Testis (tissue), 2 donors: ENCODE measurements at regions not wholly inside any gene's neighbourhood (a gene's known extent, or its start where the extent isn't known, plus 50 kb on each side); places are given as distances from the start of the nearest gene placed in this dataset.

Experiments
- DNase-seq: peaks from one replicate; pipeline ENCODE4 v3.0.0-alpha.2; 2019
- H3K27ac ChIP-seq, 2 donors: fragments of 200-600 bp; sonication (generic); one replicate each; pipeline ENCODE4 v1.5.1; 2019
- H3K27me3 ChIP-seq: fragments of 200-600 bp; sonication (generic); one replicate; pipeline ENCODE4 v1.5.1; 2019
- H3K36me3 ChIP-seq: fragments of 200-600 bp; sonication (generic); one replicate; pipeline ENCODE4 v1.5.1; 2017; ENCODE audit warnings: low read depth; ENCODE audit errors: missing control alignments
- H3K4me1 ChIP-seq: fragments of 200-600 bp; sonication (generic); one replicate; pipeline ENCODE4 v1.5.1; 2019
- H3K4me3 ChIP-seq, 2 donors: fragments of 200-600 bp; sonication (generic); one replicate each; pipeline ENCODE4 v1.5.1; 2017 to 2019
- H3K9me3 ChIP-seq: fragments of 200-600 bp; sonication (generic); one replicate; pipeline ENCODE4 v1.5.1; 2017
- POLR2A ChIP-seq: fragments of 450-650 bp; IDR thresholded peaks from one replicate; pipeline ENCODE4 v1.6.1; 2017; ENCODE audit warnings: antibody characterized with exemption, mild to moderate bottlenecking, moderate library complexity
- WGBS, 2 donors: methylation state at CpG; one replicate each; pipeline ENCODE4 v1.1.5; 2018; 5-methylcytosine and 5-hydroxymethylcytosine counted together
- intact Hi-C: fragments of 100-400 bp; cut with DNase I; formaldehyde crosslinking; loops from one replicate; pipeline ENCODE4 v1.15.1; 2023; ENCODE audit warnings: low total_unique reads
- TF ChIP-seq, protein P1 (sequence below), 3 experiments: fragments of 450-650 bp in 2 of 3; fragments of 200-600 bp in 1 of 3; sonication (generic) in 1 of 3; IDR thresholded peaks; one replicate each; pipeline ENCODE4 v1.5.1; 2016 to 2019; ENCODE audit warnings: antibody characterized with exemption in 3 of 3, mild to moderate bottlenecking in 2 of 3, moderate library complexity in 1 of 3

DNA sequence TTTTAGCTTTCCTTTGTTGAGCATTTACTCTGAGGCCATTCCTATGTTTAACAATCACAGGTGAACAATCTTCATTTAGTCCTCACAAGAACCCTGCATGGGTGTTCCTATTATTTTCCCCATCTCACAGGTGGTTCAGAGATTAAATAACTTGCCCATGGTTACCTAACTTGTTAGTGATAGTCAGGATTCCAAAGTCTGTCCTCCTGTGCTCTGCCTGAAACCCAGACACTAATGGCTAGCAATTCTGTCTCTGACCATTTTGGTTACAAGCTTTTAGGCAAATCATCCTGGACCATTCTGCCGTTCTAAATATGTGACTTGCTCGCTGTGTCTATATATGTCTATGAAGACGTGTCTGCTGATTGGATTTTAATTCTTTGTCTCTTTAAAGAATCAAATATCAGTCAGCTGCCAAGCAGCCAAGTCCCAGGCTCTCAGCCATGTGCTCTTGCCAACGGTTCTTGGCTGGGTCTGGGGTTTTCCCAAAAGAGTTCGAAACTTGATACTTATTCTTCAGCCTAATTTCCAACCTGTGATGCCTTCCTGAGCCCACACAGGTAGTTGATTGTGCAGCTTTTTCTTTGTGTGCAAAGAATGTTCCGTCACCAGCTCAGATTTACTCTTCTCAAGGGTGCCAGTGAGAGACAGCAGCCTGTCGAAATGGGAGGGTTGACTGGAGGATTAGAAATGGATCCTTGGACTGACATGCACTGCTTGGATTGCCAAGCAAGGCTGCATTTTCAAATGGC is 121.7 kb downstream of the NREP start:
- no peak for TF ChIP-seq POLR2A
- TF ChIP-seq, protein P1, sequence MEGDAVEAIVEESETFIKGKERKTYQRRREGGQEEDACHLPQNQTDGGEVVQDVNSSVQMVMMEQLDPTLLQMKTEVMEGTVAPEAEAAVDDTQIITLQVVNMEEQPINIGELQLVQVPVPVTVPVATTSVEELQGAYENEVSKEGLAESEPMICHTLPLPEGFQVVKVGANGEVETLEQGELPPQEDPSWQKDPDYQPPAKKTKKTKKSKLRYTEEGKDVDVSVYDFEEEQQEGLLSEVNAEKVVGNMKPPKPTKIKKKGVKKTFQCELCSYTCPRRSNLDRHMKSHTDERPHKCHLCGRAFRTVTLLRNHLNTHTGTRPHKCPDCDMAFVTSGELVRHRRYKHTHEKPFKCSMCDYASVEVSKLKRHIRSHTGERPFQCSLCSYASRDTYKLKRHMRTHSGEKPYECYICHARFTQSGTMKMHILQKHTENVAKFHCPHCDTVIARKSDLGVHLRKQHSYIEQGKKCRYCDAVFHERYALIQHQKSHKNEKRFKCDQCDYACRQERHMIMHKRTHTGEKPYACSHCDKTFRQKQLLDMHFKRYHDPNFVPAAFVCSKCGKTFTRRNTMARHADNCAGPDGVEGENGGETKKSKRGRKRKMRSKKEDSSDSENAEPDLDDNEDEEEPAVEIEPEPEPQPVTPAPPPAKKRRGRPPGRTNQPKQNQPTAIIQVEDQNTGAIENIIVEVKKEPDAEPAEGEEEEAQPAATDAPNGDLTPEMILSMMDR (IDR thresholded peaks at IDR 0.05), result no peak
- H3K36me3 ChIP-seq, result no peaks in the 10 kb centered on the region
- WGBS, 2 donors, result 64% methylated on average over 7 of the region's 7 CpGs
- no peak overlapping the region for H3K4me3 ChIP-seq
- intact Hi-C loops, result no loop called here
- DNase-seq, result no peak
- H3K27me3 ChIP-seq, result no peaks in the 10 kb centered on the region
- no peaks in the 10 kb centered on the region for H3K9me3 ChIP-seq
- H3K27ac ChIP-seq, result no peak overlapping the region
- H3K4me1 ChIP-seq, result no peaks in the 10 kb centered on the region

- 92 to 93% methylated on average over 3 of the region's 3 CpGs for WGBS, 2 donors
- Histone ChIP-seq H3K4me3 (no peak overlapping the region), H3K9me3 (no peaks in the 10 kb centered on the region), H3K36me3 (no peaks in the 10 kb centered on the region), H3K27ac (no peak overlapping the region), H3K27me3 (no peaks in the 10 kb centered on the region), H3K4me1 (no peaks in the 10 kb centered on the region)
- TF ChIP-seq, protein P1 (IDR thresholded peaks at IDR 0.05), result no peak
- TF ChIP-seq POLR2A, result no peak
- DNase-seq, result no peak
- intact Hi-C loops, result no loop called here
These were observed 119.0 kb upstream of the STARD4 start for GRCh38 chr5:111631328-111631727.

DNA sequence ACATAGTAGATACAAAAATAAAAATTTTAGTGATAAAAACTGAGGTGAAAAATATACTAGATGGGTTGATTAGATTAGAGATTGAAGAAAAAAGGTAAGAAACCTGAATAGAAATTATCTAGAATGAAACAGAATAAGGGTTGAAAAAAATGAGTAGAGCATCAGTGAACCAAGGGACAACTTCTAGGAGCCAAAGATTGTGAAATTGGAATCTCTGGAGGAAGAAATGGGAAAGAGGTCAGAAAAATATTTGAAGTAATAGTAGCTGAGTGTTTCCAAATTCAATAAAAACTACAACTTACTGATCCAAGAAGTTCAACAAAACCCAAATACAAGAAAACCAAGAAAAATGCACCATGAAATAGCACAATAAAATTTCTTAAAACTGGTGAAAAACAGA is 116.6 kb upstream of the STARD4 start:
- H3K36me3 ChIP-seq, result no peaks in the 10 kb centered on the region
- no peaks in the 10 kb centered on the region for H3K4me1 ChIP-seq
- intact Hi-C loops, result no loop called here
- H3K27ac ChIP-seq, result no peak overlapping the region
- no peak overlapping the region for H3K4me3 ChIP-seq
- TF ChIP-seq POLR2A, result no peak
- TF ChIP-seq, protein P1 (IDR thresholded peaks at IDR 0.05), result no peak
- no peaks in the 10 kb centered on the region for H3K9me3 ChIP-seq
- no peak for DNase-seq
- H3K27me3 ChIP-seq, result no peaks in the 10 kb centered on the region

GRCh38 chr5:111627862-111628261 is 115.5 kb upstream of the STARD4 start:
- no peaks in the 10 kb centered on the region for H3K4me1 ChIP-seq
- H3K27ac ChIP-seq, result no peak overlapping the region
- H3K9me3 ChIP-seq, result no peaks in the 10 kb centered on the region
- H3K27me3 ChIP-seq, result no peaks in the 10 kb centered on the region
- DNase-seq, result no peak
- intact Hi-C loops, result no loop called here
- TF ChIP-seq, protein P1 (IDR thresholded peaks at IDR 0.05), result no peak
- no peak for TF ChIP-seq POLR2A
- H3K4me3 ChIP-seq, result no peak overlapping the region
- WGBS, 2 donors, result 82 to 94% methylated on average over 3 of the region's 3 CpGs
- H3K36me3 ChIP-seq, result no peaks in the 10 kb centered on the region

- TF ChIP-seq, protein P1 (IDR thresholded peaks at IDR 0.05), result no peak
- no peak for TF ChIP-seq POLR2A
- Histone ChIP-seq H3K27ac (no peak overlapping the region), H3K9me3 (no peaks in the 10 kb centered on the region), H3K4me1 (no peaks in the 10 kb centered on the region), H3K4me3 (no peak overlapping the region), H3K36me3 (no peaks in the 10 kb centered on the region), H3K27me3 (no peaks in the 10 kb centered on the region)
- no peak for DNase-seq
- intact Hi-C loops, result no loop called here
- 100% methylated on average over 2 of the region's 2 CpGs for WGBS, 2 donors
These were observed 114.3 kb upstream of the STARD4 start for GRCh38 chr5:111626473-111627148.
